Umbilical cord (tissue), 1 donor: ENCODE measurements at regions not wholly inside any gene's neighbourhood (a gene's known extent, or its start where the extent isn't known, plus 50 kb on each side); places are given as distances from the start of the nearest gene placed in this dataset.

ENCODE experiments used
- DNase-seq: peaks from one replicate; pipeline ENCODE4 v3.0.0-alpha.2; 2015; ENCODE audit warnings: low spot score

- DNase-seq, result no peak
Observed at GRCh38 chr2:789529-789928, 112.3 kb upstream of the TMEM18 start.

GRCh38 chr2:788227-789032, 111.2 kb upstream of the TMEM18 start:
- no peak for DNase-seq

GRCh38 chr2:784753-785152, 107.5 kb upstream of the TMEM18 start:
- DNase-seq, result no peak

GRCh38 chr2:780581-780980, 103.4 kb upstream of the TMEM18 start:
- no peak for DNase-seq

GRCh38 chr2:780002-780401, 102.8 kb upstream of the TMEM18 start:
- DNase-seq, result no peak

GRCh38 chr2:778731-779350, 101.6 kb upstream of the TMEM18 start:
- DNase-seq, result no peak

GRCh38 chr2:777546-777945, 100.3 kb upstream of the TMEM18 start:
- DNase-seq, result no peak

GRCh38 chr2:777051-777450, 99.8 kb upstream of the TMEM18 start:
- DNase-seq, result no peak

- no peak for DNase-seq
Observed at GRCh38 chr2:776487-776886, 99.3 kb upstream of the TMEM18 start.

- DNase-seq, result no peak
Observed at GRCh38 chr2:776038-776437, 98.8 kb upstream of the TMEM18 start.

GRCh38 chr2:774436-774835, 97.2 kb upstream of the TMEM18 start:
- no peak for DNase-seq

- no peak for DNase-seq
Observed at GRCh38 chr2:773256-774160, 96.3 kb upstream of the TMEM18 start.

- no peak for DNase-seq
Observed at GRCh38 chr2:771538-771937, 94.3 kb upstream of the TMEM18 start.

GRCh38 chr2:770776-771175, 93.6 kb upstream of the TMEM18 start:
- DNase-seq, result no peak

GRCh38 chr2:769771-770170, 92.6 kb upstream of the TMEM18 start:
- no peak for DNase-seq

GRCh38 chr2:768451-768850, 91.2 kb upstream of the TMEM18 start:
- no peak for DNase-seq

GRCh38 chr2:767944-768343, 90.7 kb upstream of the TMEM18 start:
- DNase-seq, result no peak

GRCh38 chr2:767440-767839, 90.2 kb upstream of the TMEM18 start:
- no peak for DNase-seq

GRCh38 chr2:766255-766654, 89.0 kb upstream of the TMEM18 start:
- no peak for DNase-seq

- no peak for DNase-seq
Observed at GRCh38 chr2:765369-765768, 88.2 kb upstream of the TMEM18 start.

- peak; percentile 10 for DNase-seq
Observed at GRCh38 chr2:763766-764525, 86.7 kb upstream of the TMEM18 start.

- no peak for DNase-seq
Observed at GRCh38 chr2:762646-763045, 85.4 kb upstream of the TMEM18 start.
